ENCODE measurements at regions not wholly inside any gene's neighbourhood (a gene's known extent, or its start where the extent isn't known, plus 50 kb on each side); places are given as distances from the start of the nearest gene placed in this dataset.

- no peak for DNase-seq
- in situ Hi-C loops (cut with HindIII; ENCODE audit: low pct_ligation_motif_present, low pct_unique_long_range_greater_than_20kb, low sequenced_read_pairs), result no loop called here
Observed at GRCh38 chr5:164581889-164582288, 1076.5 kb downstream of the MAT2B start.

GRCh38 chr5:164593982-164594381 is 1088.6 kb downstream of the MAT2B start:
- in situ Hi-C loops (cut with HindIII; ENCODE audit: low pct_ligation_motif_present, low pct_unique_long_range_greater_than_20kb, low sequenced_read_pairs), result no loop called here
- no peak for DNase-seq

- DNase-seq, result peak; percentile 24
- in situ Hi-C loops (cut with HindIII; ENCODE audit: low pct_ligation_motif_present, low pct_unique_long_range_greater_than_20kb, low sequenced_read_pairs), result no loop called here
Observed at GRCh38 chr5:164597293-164597900, 1092.0 kb downstream of the MAT2B start.

GRCh38 chr5:164600274-164600673 is 1094.9 kb downstream of the MAT2B start:
- in situ Hi-C loops (cut with HindIII; ENCODE audit: low pct_ligation_motif_present, low pct_unique_long_range_greater_than_20kb, low sequenced_read_pairs), result no loop called here
- DNase-seq, result no peak

- in situ Hi-C loops (cut with HindIII; ENCODE audit: low pct_ligation_motif_present, low pct_unique_long_range_greater_than_20kb, low sequenced_read_pairs), result no loop called here
- no peak for DNase-seq
Observed at GRCh38 chr5:164600929-164601535, 1095.6 kb downstream of the MAT2B start.

GRCh38 chr5:164608507-164608906 is 1103.1 kb downstream of the MAT2B start:
- in situ Hi-C loops (cut with HindIII; ENCODE audit: low pct_ligation_motif_present, low pct_unique_long_range_greater_than_20kb, low sequenced_read_pairs), result no loop called here
- no peak for DNase-seq

GRCh38 chr5:164610374-164610773 is 1105.0 kb downstream of the MAT2B start:
- in situ Hi-C loops (cut with HindIII; ENCODE audit: low pct_ligation_motif_present, low pct_unique_long_range_greater_than_20kb, low sequenced_read_pairs), result no loop called here
- no peak for DNase-seq

- in situ Hi-C loops (cut with HindIII; ENCODE audit: low pct_ligation_motif_present, low pct_unique_long_range_greater_than_20kb, low sequenced_read_pairs), result no loop called here
- DNase-seq, result no peak
Observed at GRCh38 chr5:164614707-164615106, 1109.3 kb downstream of the MAT2B start.

- in situ Hi-C loops (cut with HindIII; ENCODE audit: low pct_ligation_motif_present, low pct_unique_long_range_greater_than_20kb, low sequenced_read_pairs), result no loop called here
- no peak for DNase-seq
Observed at GRCh38 chr5:164617290-164617689, 1111.9 kb downstream of the MAT2B start.

GRCh38 chr5:164627021-164627420 is 1121.6 kb downstream of the MAT2B start:
- in situ Hi-C loops (cut with HindIII; ENCODE audit: low pct_ligation_motif_present, low pct_unique_long_range_greater_than_20kb, low sequenced_read_pairs), result no loop called here
- DNase-seq, result no peak

GRCh38 chr5:164636456-164636855 is 1131.0 kb downstream of the MAT2B start:
- in situ Hi-C loops (cut with HindIII; ENCODE audit: low pct_ligation_motif_present, low pct_unique_long_range_greater_than_20kb, low sequenced_read_pairs), result no loop called here
- DNase-seq, result no peak

GRCh38 chr5:164637931-164638521 is 1132.6 kb downstream of the MAT2B start:
- in situ Hi-C loops (cut with HindIII; ENCODE audit: low pct_ligation_motif_present, low pct_unique_long_range_greater_than_20kb, low sequenced_read_pairs), result no loop called here
- DNase-seq, result no peak

- no peak for DNase-seq
- in situ Hi-C loops (cut with HindIII; ENCODE audit: low pct_ligation_motif_present, low pct_unique_long_range_greater_than_20kb, low sequenced_read_pairs), result no loop called here
Observed at GRCh38 chr5:164649266-164649665, 1143.8 kb downstream of the MAT2B start.

GRCh38 chr5:164650427-164650826 is 1145.0 kb downstream of the MAT2B start:
- DNase-seq, result no peak
- in situ Hi-C loops (cut with HindIII; ENCODE audit: low pct_ligation_motif_present, low pct_unique_long_range_greater_than_20kb, low sequenced_read_pairs), result no loop called here

- in situ Hi-C loops (cut with HindIII; ENCODE audit: low pct_ligation_motif_present, low pct_unique_long_range_greater_than_20kb, low sequenced_read_pairs), result no loop called here
- DNase-seq, result no peak
Observed at GRCh38 chr5:164651546-164652275, 1146.3 kb downstream of the MAT2B start.

GRCh38 chr5:164652276-164652660 is 1146.8 kb downstream of the MAT2B start:
- no peak for DNase-seq
- in situ Hi-C loops (cut with HindIII; ENCODE audit: low pct_ligation_motif_present, low pct_unique_long_range_greater_than_20kb, low sequenced_read_pairs), result no loop called here

GRCh38 chr5:164663198-164663989 is 1158.0 kb downstream of the MAT2B start:
- in situ Hi-C loops (cut with HindIII; ENCODE audit: low pct_ligation_motif_present, low pct_unique_long_range_greater_than_20kb, low sequenced_read_pairs), result no loop called here
- no peak for DNase-seq

GRCh38 chr5:164671640-164672039 is 1166.2 kb downstream of the MAT2B start:
- no peak for DNase-seq
- in situ Hi-C loops (cut with HindIII; ENCODE audit: low pct_ligation_motif_present, low pct_unique_long_range_greater_than_20kb, low sequenced_read_pairs), result no loop called here

GRCh38 chr5:164672205-164672604 is 1166.8 kb downstream of the MAT2B start:
- in situ Hi-C loops (cut with HindIII; ENCODE audit: low pct_ligation_motif_present, low pct_unique_long_range_greater_than_20kb, low sequenced_read_pairs), result no loop called here
- DNase-seq, result no peak
